ENCODE measurements at regions not wholly inside any gene's neighbourhood (a gene's known extent, or its start where the extent isn't known, plus 50 kb on each side); places are given as distances from the start of the nearest gene placed in this dataset.
"Not testable (repeated sequence)": the region's sequence is repeated elsewhere in the genome, so short reads cannot be mapped to it uniquely, and the experiment has no call there.

DNA sequence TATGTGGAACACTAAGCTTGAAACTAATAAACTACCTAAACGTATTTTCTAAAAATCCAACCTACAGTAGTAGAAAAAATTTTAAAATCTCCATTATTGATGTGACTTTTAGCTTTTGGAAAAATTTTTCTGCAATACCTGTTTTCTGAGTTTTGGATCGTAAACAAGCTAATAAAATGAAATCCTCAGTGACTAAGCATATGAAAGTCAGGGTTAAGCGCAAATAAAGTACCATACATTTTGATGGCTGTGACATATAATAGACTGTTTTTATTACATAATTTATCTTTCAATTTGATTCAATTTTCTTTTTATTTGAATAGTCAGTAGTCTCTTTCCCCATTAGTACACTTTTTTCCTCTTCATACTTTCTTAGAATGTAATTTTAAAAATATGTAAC lies 683.6 kb downstream of the NUP35 start:
- no peak overlapping the region for H3K27ac ChIP-seq (ENCODE audit: low read length)
- ATAC-seq (no peak), DNase-seq (no peak)
- H3K4me1 ChIP-seq (ENCODE audit: control insufficient read depth, insufficient read depth, low read length): no peaks in the 10 kb centered on the region
- no peaks in the 10 kb centered on the region for H3K9me3 ChIP-seq (ENCODE audit: control insufficient read depth, low read length)
- intact Hi-C loops (cut with DNase I): no loop called here
- 87% methylated on average over 3 of the region's 3 CpGs for WGBS
- H3K4me3 ChIP-seq (ENCODE audit: low read length): no peak overlapping the region
- no peaks in the 10 kb centered on the region for H3K27me3 ChIP-seq (ENCODE audit: control insufficient read depth, insufficient read depth)

DNA sequence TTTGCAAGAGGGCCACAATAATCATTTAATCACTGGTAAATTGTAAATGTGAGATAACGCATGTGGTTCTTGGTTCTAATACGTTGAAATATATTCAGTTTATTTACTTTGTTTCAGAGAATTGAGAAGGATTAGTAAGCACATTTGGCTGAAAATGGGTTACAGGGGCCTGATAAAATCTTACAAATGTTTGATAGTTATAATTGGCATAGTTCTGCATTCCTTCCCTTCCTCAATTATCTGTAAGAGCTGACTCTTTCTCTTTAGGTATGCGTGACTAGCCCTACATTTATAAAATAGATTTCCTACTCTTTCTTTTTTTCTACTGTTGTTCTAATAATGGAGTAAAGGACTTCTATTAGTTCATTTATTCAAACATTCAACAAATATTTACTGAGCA lies 685.2 kb downstream of the NUP35 start:
- ATAC-seq (no peak), DNase-seq (no peak)
- Histone ChIP-seq H3K9me3 (ENCODE audit: control insufficient read depth, low read length) (no peaks in the 10 kb centered on the region), H3K27ac (ENCODE audit: low read length) (no peak overlapping the region), H3K4me3 (ENCODE audit: low read length) (no peak overlapping the region), H3K27me3 (ENCODE audit: control insufficient read depth, insufficient read depth) (no peaks in the 10 kb centered on the region), H3K4me1 (ENCODE audit: control insufficient read depth, insufficient read depth, low read length) (no peaks in the 10 kb centered on the region)
- intact Hi-C loops (cut with DNase I): no loop called here
- WGBS: 86% methylated on average over 3 of the region's 3 CpGs

DNA sequence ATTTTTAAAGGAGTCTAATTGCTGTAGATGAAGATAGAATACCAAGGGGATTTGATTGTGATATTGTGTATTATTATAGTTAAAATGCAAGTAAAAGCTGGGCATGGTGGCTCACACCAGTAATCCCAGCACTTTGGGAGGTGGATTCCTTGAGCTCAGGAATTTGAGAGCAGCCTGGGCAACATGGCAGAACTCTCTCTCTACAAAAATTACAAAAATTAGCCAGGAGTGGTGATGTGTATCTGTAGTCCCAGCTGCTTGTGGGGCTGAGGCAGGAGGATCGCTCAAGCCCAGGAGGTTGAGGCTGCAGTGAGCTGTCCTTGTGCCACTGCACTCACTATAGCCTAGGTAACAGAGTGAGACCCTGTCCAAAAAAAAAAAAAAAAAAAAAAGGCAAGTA lies 687.0 kb downstream of the NUP35 start:
- Histone ChIP-seq H3K4me1 (ENCODE audit: control insufficient read depth, insufficient read depth, low read length) (no peaks in the 10 kb centered on the region), H3K4me3 (ENCODE audit: low read length) (no peak overlapping the region), H3K9me3 (ENCODE audit: control insufficient read depth, low read length) (no peaks in the 10 kb centered on the region), H3K27ac (ENCODE audit: low read length) (no peak overlapping the region), H3K27me3 (ENCODE audit: control insufficient read depth, insufficient read depth) (no peaks in the 10 kb centered on the region)
- WGBS: 84% methylated on average over 1 of the region's 1 CpG
- no peak for DNase-seq
- intact Hi-C loops (cut with DNase I): no loop called here
- ATAC-seq: no peak

DNA sequence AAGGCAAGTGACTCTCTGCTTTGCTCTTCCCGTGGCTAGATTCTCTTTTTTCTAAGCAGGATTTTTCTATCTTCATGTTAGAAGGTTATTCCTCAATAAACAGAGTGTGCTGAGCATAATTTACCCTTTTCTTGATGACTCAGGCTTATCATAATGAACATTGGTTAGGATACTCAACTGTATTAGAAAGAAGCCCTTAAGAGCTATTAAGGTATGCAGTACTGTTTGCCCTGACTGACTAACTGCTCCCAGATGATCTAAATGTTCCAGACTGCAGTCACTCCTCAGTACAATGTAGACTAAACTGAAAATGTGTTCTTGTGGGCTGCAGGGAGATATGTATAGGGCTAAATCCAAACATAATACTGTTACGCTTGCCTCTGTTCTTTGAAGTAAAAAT lies 687.8 kb downstream of the NUP35 start:
- no peaks in the 10 kb centered on the region for H3K9me3 ChIP-seq (ENCODE audit: control insufficient read depth, low read length)
- intact Hi-C loops (cut with DNase I): no loop called here
- DNase-seq (no peak), ATAC-seq (no peak)
- H3K4me3 ChIP-seq (ENCODE audit: low read length): no peak overlapping the region
- no peak overlapping the region for H3K27ac ChIP-seq (ENCODE audit: low read length)
- WGBS: 74% methylated on average over 2 of the region's 2 CpGs
- H3K27me3 ChIP-seq (ENCODE audit: control insufficient read depth, insufficient read depth): no peaks in the 10 kb centered on the region
- no peaks in the 10 kb centered on the region for H3K4me1 ChIP-seq (ENCODE audit: control insufficient read depth, insufficient read depth, low read length)

DNA sequence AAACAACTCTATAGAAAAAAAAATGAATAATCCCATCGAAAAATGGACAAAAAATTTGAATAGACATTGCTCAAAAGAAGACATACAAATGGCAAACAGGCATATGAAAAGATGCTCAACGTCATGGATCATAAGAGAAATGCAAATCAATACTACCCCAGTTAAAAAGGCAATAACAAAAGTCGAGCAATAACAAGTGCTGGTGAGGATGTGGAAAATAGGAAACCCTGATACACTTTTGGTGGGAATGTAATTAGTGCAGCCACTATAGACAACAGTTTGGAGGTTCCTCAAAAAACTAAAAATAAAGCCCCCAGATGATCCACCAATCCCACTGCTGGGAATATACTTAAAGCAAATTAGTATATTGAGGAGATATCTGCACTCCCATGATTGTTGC lies 701.5 kb downstream of the NUP35 start:
- 70% methylated on average over 3 of the region's 3 CpGs for WGBS
- no peak overlapping the region for H3K4me3 ChIP-seq (ENCODE audit: low read length)
- H3K4me1 ChIP-seq (ENCODE audit: control insufficient read depth, insufficient read depth, low read length): no peaks in the 10 kb centered on the region
- DNase-seq: no peak
- intact Hi-C loops (cut with DNase I): no loop called here
- no peak overlapping the region for H3K27ac ChIP-seq (ENCODE audit: low read length)
- no peaks in the 10 kb centered on the region for H3K27me3 ChIP-seq (ENCODE audit: control insufficient read depth, insufficient read depth)
- ATAC-seq: no peak
- H3K9me3 ChIP-seq (ENCODE audit: control insufficient read depth, low read length): no peaks in the 10 kb centered on the region

DNA sequence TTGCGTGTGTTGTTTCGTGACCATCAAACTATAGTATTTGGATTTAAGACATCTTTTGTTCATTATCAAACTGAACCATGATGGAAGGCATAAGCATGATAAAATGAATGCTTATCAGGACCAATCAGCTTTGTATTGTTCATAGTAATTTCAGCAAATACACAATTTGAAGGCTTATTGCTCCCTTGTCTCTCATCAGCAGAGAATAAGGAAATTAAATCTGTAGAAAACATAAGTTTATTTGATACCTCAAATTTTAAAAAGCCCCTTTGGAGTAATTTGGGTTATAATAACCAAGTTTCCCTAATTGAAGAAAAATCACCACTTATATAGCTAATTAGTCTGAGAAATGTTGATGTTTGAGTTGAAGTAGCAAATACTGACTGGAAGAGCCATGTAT lies 705.7 kb downstream of the NUP35 start:
- WGBS: 88% methylated on average over 2 of the region's 2 CpGs
- intact Hi-C loops (cut with DNase I): no loop called here
- Histone ChIP-seq H3K4me1 (ENCODE audit: control insufficient read depth, insufficient read depth, low read length) (no peaks in the 10 kb centered on the region), H3K27me3 (ENCODE audit: control insufficient read depth, insufficient read depth) (no peaks in the 10 kb centered on the region), H3K4me3 (ENCODE audit: low read length) (no peak overlapping the region), H3K27ac (ENCODE audit: low read length) (no peak overlapping the region), H3K9me3 (ENCODE audit: control insufficient read depth, low read length) (no peaks in the 10 kb centered on the region)
- no peak for DNase-seq
- no peak for ATAC-seq

DNA sequence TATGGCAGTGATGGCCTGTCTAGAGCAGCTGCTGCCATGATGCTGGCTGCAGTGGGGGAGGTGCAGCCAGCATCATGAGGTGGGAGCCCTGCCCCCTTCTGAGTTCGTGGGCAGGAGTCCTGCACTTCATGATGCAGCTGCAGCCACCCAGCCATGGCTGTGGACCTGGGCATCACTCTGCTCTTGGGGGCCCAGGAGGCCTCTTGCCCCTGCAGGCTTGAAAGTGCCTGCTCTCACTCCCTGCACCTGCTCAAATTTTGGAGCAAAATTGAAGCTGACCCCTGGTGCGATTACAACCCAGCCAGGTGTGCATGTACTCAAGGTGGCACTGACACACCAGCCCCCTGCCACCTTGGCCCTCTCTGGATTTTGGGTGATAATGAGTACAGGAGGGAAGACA lies 712.9 kb downstream of the NUP35 start:
- Histone ChIP-seq H3K27me3 (ENCODE audit: control insufficient read depth, insufficient read depth) (no peaks in the 10 kb centered on the region), H3K9me3 (ENCODE audit: control insufficient read depth, low read length) (no peaks in the 10 kb centered on the region), H3K4me1 (ENCODE audit: control insufficient read depth, insufficient read depth, low read length) (no peaks in the 10 kb centered on the region), H3K27ac (ENCODE audit: low read length) (no peak overlapping the region), H3K4me3 (ENCODE audit: low read length) (no peak overlapping the region)
- intact Hi-C loops (cut with DNase I): no loop called here
- ATAC-seq: no peak
- 66% methylated on average over 2 of the region's 2 CpGs for WGBS
- DNase-seq: no peak

DNA sequence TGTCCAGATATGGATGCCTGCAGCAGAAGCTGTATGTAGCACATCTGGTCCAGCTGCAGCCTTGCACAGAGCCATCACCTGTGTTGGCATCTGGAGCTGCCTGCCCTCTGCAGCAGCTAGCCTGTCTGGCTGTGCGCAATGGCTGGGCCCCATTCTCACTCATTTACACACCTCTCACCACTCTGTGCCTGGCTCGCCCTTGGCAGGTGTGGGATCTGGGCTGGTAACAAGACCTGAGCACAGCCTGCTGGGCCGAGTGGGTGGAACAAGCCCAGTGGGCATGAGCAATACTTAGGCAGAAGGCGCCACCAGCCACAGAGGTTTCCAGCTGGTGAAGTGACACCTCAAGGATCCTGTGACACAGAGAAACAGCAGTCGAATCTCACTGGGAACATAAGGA lies 714.1 kb downstream of the NUP35 start:
- H3K4me1 ChIP-seq (ENCODE audit: control insufficient read depth, insufficient read depth, low read length): no peaks in the 10 kb centered on the region
- DNase-seq (no peak), ATAC-seq (no peak)
- 77% methylated on average over 5 of the region's 5 CpGs for WGBS
- no peak overlapping the region for H3K4me3 ChIP-seq (ENCODE audit: low read length)
- no peaks in the 10 kb centered on the region for H3K9me3 ChIP-seq (ENCODE audit: control insufficient read depth, low read length)
- intact Hi-C loops (cut with DNase I): no loop called here
- no peak overlapping the region for H3K27ac ChIP-seq (ENCODE audit: low read length)
- H3K27me3 ChIP-seq (ENCODE audit: control insufficient read depth, insufficient read depth): no peaks in the 10 kb centered on the region

DNA sequence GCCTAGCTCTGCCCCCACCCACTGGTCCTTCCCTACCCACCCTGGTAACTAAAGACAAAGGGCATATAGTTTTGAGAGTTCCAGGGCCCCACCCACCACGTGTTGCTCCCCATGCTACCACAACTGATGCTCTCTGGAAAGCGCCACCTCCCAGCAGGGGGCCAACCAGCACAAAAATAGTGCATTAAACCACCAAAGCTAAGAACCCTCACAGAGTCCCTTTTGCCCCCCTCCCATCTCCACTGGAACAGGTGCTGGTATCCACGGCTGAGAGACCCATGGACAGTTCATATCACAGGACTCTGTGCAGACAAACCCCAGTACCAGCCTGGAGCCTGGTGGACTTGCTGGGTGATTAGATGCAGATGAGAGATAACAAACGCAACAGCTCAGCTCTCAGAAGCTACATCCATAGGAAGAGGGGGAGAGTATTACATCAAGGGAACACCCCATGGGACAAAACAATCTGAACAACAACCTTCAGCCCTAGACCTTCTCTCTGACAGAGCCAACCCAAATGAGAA lies 715.9 kb downstream of the NUP35 start:
- DNase-seq (no peak), ATAC-seq (no peak)
- no peak overlapping the region for H3K27ac ChIP-seq (ENCODE audit: low read length)
- no peaks in the 10 kb centered on the region for H3K4me1 ChIP-seq (ENCODE audit: control insufficient read depth, insufficient read depth, low read length)
- WGBS: 38% methylated on average over 4 of the region's 4 CpGs
- intact Hi-C loops (cut with DNase I): no loop called here
- H3K9me3 ChIP-seq (ENCODE audit: control insufficient read depth, low read length): no peaks in the 10 kb centered on the region
- no peak overlapping the region for H3K4me3 ChIP-seq (ENCODE audit: low read length)
- H3K27me3 ChIP-seq (ENCODE audit: control insufficient read depth, insufficient read depth): no peaks in the 10 kb centered on the region

DNA sequence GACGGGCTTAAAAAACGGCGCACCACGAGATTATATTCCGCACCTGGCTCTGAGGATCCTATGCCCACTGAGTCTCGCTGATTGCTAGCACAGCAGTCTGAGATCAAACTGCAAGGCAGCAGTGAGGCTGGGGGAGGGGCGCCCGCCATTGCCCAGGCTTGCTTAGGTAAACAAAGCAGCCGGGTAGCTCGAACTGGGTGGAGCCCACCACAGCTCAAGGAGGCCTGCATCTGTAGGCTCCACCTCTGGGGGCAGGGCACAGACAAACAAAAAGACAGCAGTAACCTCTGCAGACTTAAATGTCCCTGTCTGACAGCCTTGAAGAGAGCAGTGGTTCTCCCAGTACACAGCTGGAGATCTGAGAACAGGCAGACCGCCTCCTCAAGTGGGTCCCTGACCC lies 725.6 kb downstream of the NUP35 start:
- H3K9me3 ChIP-seq (ENCODE audit: control insufficient read depth, low read length); H3K4me3 ChIP-seq (ENCODE audit: low read length); H3K27me3 ChIP-seq (ENCODE audit: control insufficient read depth, insufficient read depth); DNase-seq; H3K4me1 ChIP-seq (ENCODE audit: control insufficient read depth, insufficient read depth, low read length); H3K27ac ChIP-seq (ENCODE audit: low read length); ATAC-seq; intact Hi-C loops (cut with DNase I): not testable (repeated sequence)
- 75% methylated on average over 11 of the region's 11 CpGs for WGBS

DNA sequence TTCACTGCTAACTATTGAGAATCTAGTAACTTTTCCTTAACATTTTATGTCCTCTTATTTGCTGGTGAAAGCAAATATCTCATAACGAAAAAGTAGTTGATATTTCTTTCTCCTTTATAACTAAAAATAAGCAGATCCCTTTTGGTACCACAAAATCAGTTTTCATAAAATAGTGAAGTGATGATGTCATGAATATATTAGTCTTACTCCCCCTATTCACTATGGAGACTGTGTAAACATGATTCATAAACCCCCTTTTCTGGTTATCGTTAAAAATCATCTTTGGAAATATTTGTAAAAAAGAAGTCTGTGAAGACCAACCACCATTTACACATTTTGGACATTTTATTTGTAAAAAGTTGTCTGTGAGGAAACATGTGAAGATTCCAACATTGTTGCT lies 734.9 kb downstream of the NUP35 start:
- intact Hi-C loops (cut with DNase I): no loop called here
- H3K27me3 ChIP-seq (ENCODE audit: control insufficient read depth, insufficient read depth): no peaks in the 10 kb centered on the region
- ATAC-seq (no peak), DNase-seq (no peak)
- 60% methylated on average over 2 of the region's 2 CpGs for WGBS
- no peak overlapping the region for H3K4me3 ChIP-seq (ENCODE audit: low read length)
- H3K27ac ChIP-seq (ENCODE audit: low read length): no peak overlapping the region
- no peaks in the 10 kb centered on the region for H3K4me1 ChIP-seq (ENCODE audit: control insufficient read depth, insufficient read depth, low read length)
- H3K9me3 ChIP-seq (ENCODE audit: control insufficient read depth, low read length): no peaks in the 10 kb centered on the region

DNA sequence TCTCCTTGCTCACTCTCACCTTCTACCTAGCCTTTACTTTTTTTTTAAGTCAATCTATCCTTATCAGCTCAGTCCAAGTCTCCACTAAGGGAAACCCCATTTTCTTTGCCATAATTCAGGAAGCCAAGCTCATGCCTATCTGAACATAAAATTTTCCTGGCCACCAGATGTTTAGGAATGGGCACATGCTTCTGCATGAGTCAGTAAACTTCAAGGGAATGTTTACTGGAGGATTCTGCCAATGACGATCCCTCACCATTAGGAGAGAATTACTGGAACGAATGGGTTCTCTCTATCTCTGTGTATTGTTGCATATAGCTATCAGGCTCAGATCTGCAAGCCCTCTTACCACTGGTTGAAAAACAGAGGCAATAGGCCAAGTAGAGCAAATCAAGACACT lies 731.7 kb upstream of the ZNF804A start:
- WGBS: 83% methylated on average over 2 of the region's 2 CpGs
- no peak for ATAC-seq
- intact Hi-C loops (cut with DNase I): no loop called here
- no peaks in the 10 kb centered on the region for H3K4me1 ChIP-seq (ENCODE audit: control insufficient read depth, insufficient read depth, low read length)
- no peak overlapping the region for H3K4me3 ChIP-seq (ENCODE audit: low read length)
- no peak overlapping the region for H3K27ac ChIP-seq (ENCODE audit: low read length)
- no peaks in the 10 kb centered on the region for H3K9me3 ChIP-seq (ENCODE audit: control insufficient read depth, low read length)
- DNase-seq: no peak
- no peaks in the 10 kb centered on the region for H3K27me3 ChIP-seq (ENCODE audit: control insufficient read depth, insufficient read depth)
